ENCODE measurements at regions not wholly inside any gene's neighbourhood (a gene's known extent, or its start where the extent isn't known, plus 50 kb on each side); places are given as distances from the start of the nearest gene placed in this dataset.
A peak's percentile ranks its signal among the peaks of the same experiment; 100 is the strongest.

GRCh38 chr11:129281471-129282415, 89.6 kb upstream of the ARHGAP32 start:
- DNase-seq (ENCODE audit: low spot score in 2 of 2) = no peak
- Histone ChIP-seq H3K9me3 (no peaks in the 10 kb centered on the region), H3K36me3 (no peaks in the 10 kb centered on the region), H3K4me3 (no peak overlapping the region), H3K27me3 (no peaks in the 10 kb centered on the region), H3K27ac (no peak overlapping the region), H3K4me1 (peaks cover 0 to 4% of the 10 kb centered on the region in 2 donors)
- intact Hi-C loops (cut with DNase I; ENCODE audit: low total_unique reads) = no loop called here
- TF ChIP-seq POLR2A (IDR thresholded peaks at IDR 0.05) (no peak), POLR2AphosphoS5 (IDR thresholded peaks at IDR 0.05) (no peak)
- TF ChIP-seq, protein P1, sequence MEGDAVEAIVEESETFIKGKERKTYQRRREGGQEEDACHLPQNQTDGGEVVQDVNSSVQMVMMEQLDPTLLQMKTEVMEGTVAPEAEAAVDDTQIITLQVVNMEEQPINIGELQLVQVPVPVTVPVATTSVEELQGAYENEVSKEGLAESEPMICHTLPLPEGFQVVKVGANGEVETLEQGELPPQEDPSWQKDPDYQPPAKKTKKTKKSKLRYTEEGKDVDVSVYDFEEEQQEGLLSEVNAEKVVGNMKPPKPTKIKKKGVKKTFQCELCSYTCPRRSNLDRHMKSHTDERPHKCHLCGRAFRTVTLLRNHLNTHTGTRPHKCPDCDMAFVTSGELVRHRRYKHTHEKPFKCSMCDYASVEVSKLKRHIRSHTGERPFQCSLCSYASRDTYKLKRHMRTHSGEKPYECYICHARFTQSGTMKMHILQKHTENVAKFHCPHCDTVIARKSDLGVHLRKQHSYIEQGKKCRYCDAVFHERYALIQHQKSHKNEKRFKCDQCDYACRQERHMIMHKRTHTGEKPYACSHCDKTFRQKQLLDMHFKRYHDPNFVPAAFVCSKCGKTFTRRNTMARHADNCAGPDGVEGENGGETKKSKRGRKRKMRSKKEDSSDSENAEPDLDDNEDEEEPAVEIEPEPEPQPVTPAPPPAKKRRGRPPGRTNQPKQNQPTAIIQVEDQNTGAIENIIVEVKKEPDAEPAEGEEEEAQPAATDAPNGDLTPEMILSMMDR (IDR thresholded peaks at IDR 0.05) = no peak

- TF ChIP-seq POLR2A (IDR thresholded peaks at IDR 0.05) = no peak
- TF ChIP-seq POLR2AphosphoS5 (IDR thresholded peaks at IDR 0.05) = no peak
- TF ChIP-seq, protein P1 (IDR thresholded peaks at IDR 0.05) = no peak
- H3K27ac ChIP-seq = peak overlapping the region; percentile 62 to 88
- DNase-seq (ENCODE audit: low spot score in 2 of 2) = no peak
- H3K4me3 ChIP-seq = peak overlapping the region; percentile 61 to 85 (median 67)
- H3K4me1 ChIP-seq = peaks cover 0 to 9% of the 10 kb centered on the region in 2 donors
- no peaks in the 10 kb centered on the region for H3K27me3 ChIP-seq
- no peaks in the 10 kb centered on the region for H3K36me3 ChIP-seq
- H3K9me3 ChIP-seq = no peaks in the 10 kb centered on the region
- intact Hi-C loops (cut with DNase I; ENCODE audit: low total_unique reads) = no loop called here
Observed at GRCh38 chr11:129280027-129280811, 88.1 kb upstream of the ARHGAP32 start.

DNA sequence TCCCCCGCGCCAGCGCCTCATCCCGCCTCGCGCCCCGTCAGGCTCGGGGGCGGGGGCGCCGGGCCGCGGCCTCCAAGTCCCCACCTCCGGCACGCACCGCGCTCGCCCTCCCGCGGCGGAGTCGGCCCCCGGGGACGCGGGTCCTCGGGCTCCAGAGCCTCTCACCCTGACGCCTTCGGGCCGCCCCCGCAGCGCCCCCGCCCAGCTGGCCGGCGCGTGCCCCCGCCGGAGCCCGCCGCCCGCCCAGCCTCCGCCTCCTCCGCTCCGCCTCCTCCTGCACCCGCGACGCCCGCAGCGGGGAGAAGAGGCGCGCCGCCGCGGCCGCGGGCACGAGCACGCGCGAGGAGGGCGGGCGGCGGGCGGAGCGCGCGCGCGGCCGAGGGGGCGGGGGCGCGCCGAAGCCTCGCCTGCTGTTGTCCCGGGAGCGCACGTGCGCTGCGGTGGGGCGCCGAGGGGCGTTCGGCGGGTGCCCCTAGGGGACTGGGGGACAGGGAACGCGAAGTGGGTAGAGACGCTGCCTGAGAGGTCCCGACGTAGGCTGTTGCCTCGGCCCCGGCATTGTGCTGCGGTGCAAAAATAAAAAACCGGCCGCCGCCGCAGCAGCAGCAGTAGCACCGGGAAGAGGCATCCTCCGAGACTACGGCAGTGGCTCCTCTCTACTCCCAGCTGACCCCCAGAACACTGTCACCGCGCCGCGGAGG, 87.4 kb upstream of the ARHGAP32 start:
- Histone ChIP-seq H3K4me3 (peak overlapping the region; percentile 61 to 85 (median 67)), H3K4me1 (peaks cover 0 to 9% of the 10 kb centered on the region in 2 donors), H3K36me3 (no peaks in the 10 kb centered on the region), H3K9me3 (no peaks in the 10 kb centered on the region), H3K27ac (peak overlapping the region; percentile 62 to 88), H3K27me3 (no peaks in the 10 kb centered on the region)
- TF ChIP-seq, protein P1 (IDR thresholded peaks at IDR 0.05) = no peak
- no peak for TF ChIP-seq POLR2AphosphoS5 (IDR thresholded peaks at IDR 0.05)
- no peak for TF ChIP-seq POLR2A (IDR thresholded peaks at IDR 0.05)
- peak; percentile 47 to 56 for DNase-seq (ENCODE audit: low spot score in 2 of 2)
- intact Hi-C loops (cut with DNase I; ENCODE audit: low total_unique reads) = no loop called here

- Histone ChIP-seq H3K9me3 (no peaks in the 10 kb centered on the region), H3K36me3 (no peaks in the 10 kb centered on the region), H3K4me3 (peak overlapping the region; percentile 61 to 85 (median 67)), H3K27me3 (no peaks in the 10 kb centered on the region), H3K4me1 (peaks cover 0 to 9% of the 10 kb centered on the region in 2 donors), H3K27ac (peak overlapping the region; percentile 74 to 88)
- intact Hi-C loops (cut with DNase I; ENCODE audit: low total_unique reads) = no loop called here
- TF ChIP-seq, protein P1 (IDR thresholded peaks at IDR 0.05) = no peak
- TF ChIP-seq POLR2A (IDR thresholded peaks at IDR 0.05) (no peak), POLR2AphosphoS5 (IDR thresholded peaks at IDR 0.05) (no peak)
- no peak for DNase-seq (ENCODE audit: low spot score in 2 of 2)
Observed at GRCh38 chr11:129278586-129279319, 86.6 kb upstream of the ARHGAP32 start.

All from breast epithelium (tissue), 4 donors.